Loucy (cell line): ENCODE measurements at regions not wholly inside any gene's neighbourhood (a gene's known extent, or its start where the extent isn't known, plus 50 kb on each side); places are given as distances from the start of the nearest gene placed in this dataset.

ENCODE experiments used
- CTCF ChIP-seq: fragments of 200-600 bp; sonication (generic); conservative IDR thresholded peaks from 2 replicates; pipeline ENCODE4 v1.5.1; 2014; ENCODE audit warnings: mild to moderate bottlenecking, antibody characterized with exemption, low read length
- EZH2phosphoT487 ChIP-seq: fragments of 200-600 bp; IDR thresholded peaks from 2 replicates; pipeline ENCODE4 v1.6.1; 2018; ENCODE audit warnings: antibody characterized with exemption, mild to moderate bottlenecking, moderate library complexity, borderline replicate concordance

GRCh38 chr16:88202207-88202745 is 180.5 kb upstream of the ZNF469 start:
- TF ChIP-seq CTCF (no peak), EZH2phosphoT487 (no peak)
